Vagina (tissue), 2 donors: ENCODE measurements at regions not wholly inside any gene's neighbourhood (a gene's known extent, or its start where the extent isn't known, plus 50 kb on each side); places are given as distances from the start of the nearest gene placed in this dataset.

Experiments used
- CTCF ChIP-seq, 3 experiments: fragments of 450-650 bp in 2 of 3; fragments of 200-600 bp in 1 of 3; sonication (generic) in 1 of 3; IDR thresholded peaks; one replicate each; pipeline ENCODE4 v1.5.1; 2017 to 2019; ENCODE audit warnings: antibody characterized with exemption in 3 of 3, mild to moderate bottlenecking in 2 of 3, moderate library complexity in 2 of 3
- POLR2A ChIP-seq, 2 donors: fragments of 450-650 bp; IDR thresholded peaks; one replicate each; pipeline ENCODE4 v1.6.1; 2017; ENCODE audit warnings: antibody characterized with exemption in 2 of 2, mild to moderate bottlenecking in 2 of 2, moderate library complexity in 2 of 2

GRCh38 chr1:78388275-78388674 lies 102.5 kb upstream of the PTGFR start:
- no peak for TF ChIP-seq CTCF (IDR thresholded peaks at IDR 0.05)
- TF ChIP-seq POLR2A (IDR thresholded peaks at IDR 0.05), result no peak
